OCI-LY7 (cell line): ENCODE measurements at regions not wholly inside any gene's neighbourhood (a gene's known extent, or its start where the extent isn't known, plus 50 kb on each side); places are given as distances from the start of the nearest gene placed in this dataset.

Source experiments
- EZH2phosphoT487 ChIP-seq: fragments of 200-600 bp; sonication (generic); IDR thresholded peaks from 2 replicates; pipeline ENCODE4 v1.6.1; 2018; ENCODE audit warnings: low read depth, borderline replicate concordance, mild to moderate bottlenecking, mixed run types, antibody characterized with exemption, low read length, moderate library complexity, mixed read lengths
- TF ChIP-seq, protein P1 (sequence below): fragments of 200-600 bp; sonication (generic); conservative IDR thresholded peaks from 2 replicates; pipeline ENCODE4 v1.5.1; 2014; ENCODE audit warnings: mild to moderate bottlenecking, antibody characterized with exemption, low read length, moderate library complexity, mixed read lengths

DNA sequence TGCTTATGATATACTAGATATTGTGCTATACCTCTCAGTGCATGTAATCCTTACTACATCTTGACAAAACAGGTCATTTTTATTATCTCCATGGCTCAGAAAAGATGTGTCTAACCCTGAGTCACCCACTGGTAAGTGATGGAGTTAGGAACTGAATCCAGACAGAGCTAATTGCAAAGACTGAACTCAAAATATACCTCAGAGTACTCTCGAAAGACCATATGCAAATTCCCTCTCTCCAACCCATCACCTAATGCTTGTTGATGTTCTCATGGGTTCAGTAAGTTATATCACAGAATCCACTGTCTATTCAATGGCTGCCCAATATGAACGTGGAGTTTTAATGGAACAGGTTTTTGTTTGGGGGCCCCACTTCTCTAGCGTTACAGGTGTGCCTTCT lies 246.0 kb downstream of the PMP22 start:
- TF ChIP-seq, protein P1, sequence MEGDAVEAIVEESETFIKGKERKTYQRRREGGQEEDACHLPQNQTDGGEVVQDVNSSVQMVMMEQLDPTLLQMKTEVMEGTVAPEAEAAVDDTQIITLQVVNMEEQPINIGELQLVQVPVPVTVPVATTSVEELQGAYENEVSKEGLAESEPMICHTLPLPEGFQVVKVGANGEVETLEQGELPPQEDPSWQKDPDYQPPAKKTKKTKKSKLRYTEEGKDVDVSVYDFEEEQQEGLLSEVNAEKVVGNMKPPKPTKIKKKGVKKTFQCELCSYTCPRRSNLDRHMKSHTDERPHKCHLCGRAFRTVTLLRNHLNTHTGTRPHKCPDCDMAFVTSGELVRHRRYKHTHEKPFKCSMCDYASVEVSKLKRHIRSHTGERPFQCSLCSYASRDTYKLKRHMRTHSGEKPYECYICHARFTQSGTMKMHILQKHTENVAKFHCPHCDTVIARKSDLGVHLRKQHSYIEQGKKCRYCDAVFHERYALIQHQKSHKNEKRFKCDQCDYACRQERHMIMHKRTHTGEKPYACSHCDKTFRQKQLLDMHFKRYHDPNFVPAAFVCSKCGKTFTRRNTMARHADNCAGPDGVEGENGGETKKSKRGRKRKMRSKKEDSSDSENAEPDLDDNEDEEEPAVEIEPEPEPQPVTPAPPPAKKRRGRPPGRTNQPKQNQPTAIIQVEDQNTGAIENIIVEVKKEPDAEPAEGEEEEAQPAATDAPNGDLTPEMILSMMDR, result no peak
- no peak for TF ChIP-seq EZH2phosphoT487
